Brain pericyte (primary cell): ENCODE measurements at regions not wholly inside any gene's neighbourhood (a gene's known extent, or its start where the extent isn't known, plus 50 kb on each side); places are given as distances from the start of the nearest gene placed in this dataset.
"Not testable (repeated sequence)": the region's sequence is repeated elsewhere in the genome, so short reads cannot be mapped to it uniquely, and the experiment has no call there.

Experiments
- DNase-seq: peaks from one replicate; pipeline ENCODE4 v3.0.0-alpha.2; 2012; ENCODE audit warnings: low read depth, low spot score

- DNase-seq = no peak
Measured at GRCh38 chr5:34436761-34437501, 219.2 kb upstream of the RAI14 start.

GRCh38 chr5:34439601-34440000 lies 216.5 kb upstream of the RAI14 start:
- DNase-seq = no peak

- DNase-seq = not testable (repeated sequence)
Measured at GRCh38 chr5:34441767-34442166, 214.4 kb upstream of the RAI14 start.

GRCh38 chr5:34447424-34447823 lies 208.7 kb upstream of the RAI14 start:
- DNase-seq = no peak

- no peak for DNase-seq
Measured at GRCh38 chr5:34449639-34450038, 206.5 kb upstream of the RAI14 start.

- no peak for DNase-seq
Measured at GRCh38 chr5:34450338-34450737, 205.8 kb upstream of the RAI14 start.

GRCh38 chr5:34452170-34452828 lies 203.8 kb upstream of the RAI14 start:
- DNase-seq = no peak

GRCh38 chr5:34455098-34455497 lies 201.0 kb upstream of the RAI14 start:
- DNase-seq = no peak

GRCh38 chr5:34459908-34460307 lies 196.2 kb upstream of the RAI14 start:
- DNase-seq = no peak

GRCh38 chr5:34460496-34460895 lies 195.6 kb upstream of the RAI14 start:
- DNase-seq = no peak

GRCh38 chr5:34464829-34465228 lies 191.3 kb upstream of the RAI14 start:
- DNase-seq = no peak

GRCh38 chr5:34465301-34465700 lies 190.8 kb upstream of the RAI14 start:
- not testable (repeated sequence) for DNase-seq

- not testable (repeated sequence) for DNase-seq
Measured at GRCh38 chr5:34466519-34467388, 189.4 kb upstream of the RAI14 start.

GRCh38 chr5:34467436-34467835 lies 188.7 kb upstream of the RAI14 start:
- no peak for DNase-seq

GRCh38 chr5:34467984-34468383 lies 188.1 kb upstream of the RAI14 start:
- not testable (repeated sequence) for DNase-seq

GRCh38 chr5:34469971-34470370 lies 186.2 kb upstream of the RAI14 start:
- no peak for DNase-seq

GRCh38 chr5:34474573-34475021 lies 181.5 kb upstream of the RAI14 start:
- DNase-seq = no peak

- DNase-seq = no peak
Measured at GRCh38 chr5:34475249-34475966, 180.7 kb upstream of the RAI14 start.

GRCh38 chr5:34476941-34477565 lies 179.1 kb upstream of the RAI14 start:
- no peak for DNase-seq

- no peak for DNase-seq
Measured at GRCh38 chr5:34480810-34481528, 175.2 kb upstream of the RAI14 start.
